Activated naive CD8-positive, alpha-beta T cell treated with anti-CD3 and anti-CD28 coated beads, Interleukin-2, amount 50 U/mL, for 16 hours (primary cell): ENCODE measurements at regions not wholly inside any gene's neighbourhood (a gene's known extent, or its start where the extent isn't known, plus 50 kb on each side); places are given as distances from the start of the nearest gene placed in this dataset.

Source experiments
- DNase-seq: peaks from one replicate; pipeline ENCODE4 v3.0.0-alpha.2; 2020; ENCODE audit warnings: low read depth, low spot score

DNA sequence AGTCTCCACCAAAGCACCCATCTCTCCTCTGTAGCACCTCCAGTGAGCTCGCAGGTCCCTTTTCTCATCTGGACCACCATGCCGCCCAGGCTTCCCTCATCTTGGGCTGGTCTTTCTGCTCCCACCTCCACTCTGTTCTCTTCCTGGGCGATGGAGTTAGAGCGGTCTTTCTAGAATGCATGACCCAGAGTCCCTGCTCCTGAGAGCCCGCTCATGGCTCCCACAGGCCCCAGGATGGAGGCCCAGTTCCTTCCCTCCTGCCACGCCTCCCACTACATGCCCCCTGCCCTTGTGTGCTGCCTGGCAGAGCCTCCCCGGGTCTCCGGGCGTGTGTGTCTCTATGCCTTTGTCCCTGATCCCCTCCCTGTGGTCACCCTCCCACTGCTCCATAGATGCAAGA, 100.7 kb upstream of the RTL1 start:
- DNase-seq: no peak

DNA sequence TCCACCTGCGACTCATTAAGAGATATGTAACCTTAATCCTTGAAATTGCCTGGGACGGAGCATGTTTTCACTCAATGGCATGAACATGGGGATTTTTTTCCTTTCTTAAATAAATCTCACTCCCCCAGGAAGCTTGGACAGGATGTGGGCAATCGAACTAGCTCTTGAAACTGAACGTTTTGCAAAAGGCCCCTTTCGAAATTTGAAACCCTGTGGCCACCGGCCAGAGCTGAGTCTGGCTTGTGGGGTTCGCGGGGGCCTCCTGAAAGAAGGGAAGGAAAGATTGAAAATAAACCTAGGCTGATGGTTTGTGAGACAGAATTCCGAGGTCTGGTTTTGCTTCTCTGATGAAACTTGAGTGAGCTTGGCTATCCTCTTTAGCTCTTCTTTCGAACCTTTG, 101.4 kb upstream of the RTL1 start:
- no peak for DNase-seq

DNA sequence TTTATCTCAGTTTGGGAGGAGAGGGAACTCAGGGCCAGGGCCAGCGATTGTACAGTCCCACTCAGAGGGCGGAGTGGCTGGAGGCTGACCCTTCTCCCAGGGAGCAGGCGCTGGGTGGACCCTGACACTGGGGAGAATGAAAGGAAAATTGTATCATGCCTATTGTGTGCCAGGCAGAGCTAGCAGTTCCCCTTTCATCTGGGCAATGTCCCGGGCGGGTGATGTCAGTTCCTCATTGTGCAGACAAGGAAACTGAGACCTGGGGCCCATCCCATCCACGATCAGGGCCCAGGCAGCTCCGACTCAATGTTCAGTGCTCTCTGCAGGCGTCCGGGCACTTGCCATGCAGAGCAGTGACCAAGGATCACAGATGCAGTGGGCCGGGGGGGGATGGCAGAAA, 101.9 kb upstream of the RTL1 start:
- no peak for DNase-seq

- DNase-seq: no peak
Measured at GRCh38 chr14:101006008-101006407, 102.5 kb upstream of the RTL1 start.

GRCh38 chr14:101007004-101007614, 103.6 kb upstream of the RTL1 start:
- no peak for DNase-seq

DNA sequence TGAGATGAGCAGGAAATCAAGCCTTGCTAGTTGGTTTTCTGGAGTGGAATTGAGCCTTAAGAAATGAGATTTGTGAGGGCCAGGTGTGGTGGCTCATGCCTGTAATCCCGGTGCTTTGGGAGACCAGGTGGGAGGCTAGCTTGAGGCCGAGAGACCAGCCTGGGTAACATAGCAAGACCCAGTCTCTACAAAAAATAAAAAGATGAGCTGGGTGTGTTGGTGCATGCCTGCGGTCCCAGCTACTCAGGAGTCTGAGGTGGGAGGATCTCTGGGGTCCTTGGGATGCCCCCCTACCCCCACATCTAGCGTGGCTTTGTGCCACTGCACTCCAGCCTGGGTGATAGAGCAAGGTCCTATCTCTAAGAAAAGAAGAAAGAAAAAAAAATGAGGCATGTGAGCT, 104.2 kb upstream of the RTL1 start:
- DNase-seq: no peak

DNA sequence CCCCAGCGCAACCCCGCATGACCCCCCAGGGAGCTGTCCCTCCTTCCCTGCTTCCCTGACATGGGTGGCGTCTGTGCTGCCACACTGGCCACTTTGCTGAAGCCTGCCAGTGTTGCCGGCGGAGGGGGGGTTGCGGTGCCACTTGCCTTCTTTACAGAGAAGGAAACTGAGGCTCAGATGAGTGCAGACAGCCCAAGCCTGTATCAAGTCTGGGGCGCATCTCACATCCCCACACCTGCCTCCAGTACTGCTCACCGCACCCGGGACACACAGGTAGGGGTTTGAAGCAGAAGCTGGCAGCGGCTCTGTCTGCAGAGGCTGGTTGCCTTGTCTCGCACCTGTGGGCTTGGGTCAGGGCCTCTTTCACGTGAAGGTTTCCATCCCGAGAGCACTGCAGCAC, 104.7 kb upstream of the RTL1 start:
- DNase-seq: no peak

DNA sequence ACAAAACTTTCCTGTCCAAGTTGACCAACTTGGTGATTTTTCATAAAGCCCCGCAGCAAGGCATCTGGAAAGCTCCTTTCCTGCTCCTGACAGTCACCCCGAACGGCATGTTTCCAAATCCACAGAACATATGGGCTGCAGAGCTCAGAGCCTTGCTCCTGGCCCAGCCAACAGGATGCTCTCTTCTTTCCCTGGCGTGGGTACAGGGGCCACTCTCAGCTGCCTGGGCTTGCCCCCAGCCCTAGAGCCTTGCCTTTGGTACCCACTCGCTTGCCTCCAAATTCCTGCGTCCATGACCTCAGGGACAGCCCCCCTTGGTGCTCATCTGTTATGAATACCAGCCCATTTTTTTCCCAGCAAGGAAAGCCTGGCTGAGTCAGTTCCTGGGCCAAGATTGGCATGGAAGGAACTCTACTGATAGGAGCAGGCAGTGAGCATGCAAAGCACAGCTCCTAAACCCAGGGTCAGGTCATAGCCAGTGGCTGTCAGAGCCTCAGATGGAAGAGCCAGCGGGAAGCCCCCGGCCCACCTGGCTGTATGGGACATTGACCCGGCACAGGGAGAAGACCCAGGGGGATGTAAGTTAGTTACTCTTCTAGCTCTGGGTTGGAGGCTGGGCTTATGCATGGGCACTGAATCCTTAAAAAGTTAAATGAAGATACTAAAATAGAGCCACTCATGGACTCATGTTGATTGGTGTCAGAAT, 105.3 kb upstream of the RTL1 start:
- no peak for DNase-seq

- no peak for DNase-seq
Measured at GRCh38 chr14:101009531-101009930, 106.0 kb upstream of the RTL1 start.

DNA sequence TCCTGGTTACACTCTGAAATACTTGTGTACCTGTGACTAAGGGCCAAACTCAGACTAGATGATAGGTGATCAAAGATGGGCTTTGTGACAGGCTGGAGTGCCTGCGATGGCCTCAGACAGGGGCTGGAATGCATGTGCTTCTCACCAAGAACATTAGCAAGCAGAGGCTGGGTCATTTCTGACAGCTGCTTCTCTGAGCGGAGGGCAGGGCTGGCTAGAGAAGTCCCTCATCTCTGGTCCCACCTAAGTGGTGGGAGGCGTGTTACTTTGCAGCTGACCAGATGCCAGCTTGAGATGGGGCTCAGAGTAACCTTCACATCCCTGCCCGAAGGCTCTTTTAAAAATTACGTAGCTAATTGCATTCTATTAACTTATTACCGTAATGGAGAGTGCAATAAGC, 106.8 kb upstream of the RTL1 start:
- no peak for DNase-seq

- DNase-seq: no peak
Measured at GRCh38 chr14:101010835-101011234, 107.3 kb upstream of the RTL1 start.

DNA sequence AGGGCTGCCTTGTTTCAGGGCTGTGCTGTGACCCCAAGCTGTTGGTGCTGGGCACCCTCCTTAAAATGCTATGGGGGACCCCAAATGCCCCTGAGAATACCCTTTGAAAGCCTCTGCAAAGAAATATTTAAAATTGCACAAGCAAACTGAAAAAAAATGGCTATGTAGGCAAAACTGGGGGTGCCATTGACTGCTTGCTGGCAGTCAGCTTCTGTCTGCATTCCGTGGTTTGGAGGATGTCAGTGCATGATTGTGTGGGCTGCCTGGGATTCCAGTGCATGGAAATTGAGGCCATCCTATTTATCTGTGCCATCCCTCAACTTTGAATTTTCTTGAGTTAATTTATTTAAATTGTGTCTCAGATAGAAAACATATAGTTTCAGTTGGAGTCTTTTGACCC, 113.7 kb upstream of the RTL1 start:
- no peak for DNase-seq

DNA sequence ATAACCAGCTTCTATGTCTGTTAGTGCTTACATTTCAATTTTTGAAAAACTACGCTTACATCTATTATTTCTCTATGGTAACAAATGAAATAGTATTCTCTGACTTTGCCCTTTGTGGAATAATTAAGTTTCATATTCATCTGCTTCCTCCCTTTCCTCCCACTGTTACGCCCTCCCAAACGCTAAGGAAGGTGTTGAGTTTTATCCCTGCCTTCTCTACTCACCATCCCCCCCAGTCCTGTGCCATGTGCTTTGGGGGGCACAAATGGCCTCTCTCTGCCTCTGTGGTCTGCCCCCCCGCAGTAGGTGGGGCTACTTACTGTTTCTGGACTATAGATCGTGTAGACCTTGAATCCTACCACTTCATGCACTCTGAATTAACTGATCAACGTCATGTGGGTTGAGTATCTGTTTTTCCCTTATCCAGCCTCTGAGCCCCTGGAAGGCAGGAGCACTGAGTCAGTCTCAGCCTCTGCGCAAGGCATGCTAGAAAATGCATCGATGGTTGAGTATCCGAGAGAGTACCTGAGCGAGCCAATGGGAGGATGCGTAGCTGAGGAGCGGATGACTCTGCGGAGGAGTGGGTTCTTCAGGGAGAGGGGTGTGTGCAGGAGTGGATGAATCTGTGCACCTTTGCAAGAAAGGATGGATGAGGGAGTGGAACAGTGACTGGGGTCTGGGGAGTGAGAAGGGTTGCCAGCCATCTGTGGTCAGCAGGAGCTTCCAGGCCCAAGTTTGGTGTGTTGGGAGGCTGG, 114.5 kb upstream of the RTL1 start:
- DNase-seq: no peak

DNA sequence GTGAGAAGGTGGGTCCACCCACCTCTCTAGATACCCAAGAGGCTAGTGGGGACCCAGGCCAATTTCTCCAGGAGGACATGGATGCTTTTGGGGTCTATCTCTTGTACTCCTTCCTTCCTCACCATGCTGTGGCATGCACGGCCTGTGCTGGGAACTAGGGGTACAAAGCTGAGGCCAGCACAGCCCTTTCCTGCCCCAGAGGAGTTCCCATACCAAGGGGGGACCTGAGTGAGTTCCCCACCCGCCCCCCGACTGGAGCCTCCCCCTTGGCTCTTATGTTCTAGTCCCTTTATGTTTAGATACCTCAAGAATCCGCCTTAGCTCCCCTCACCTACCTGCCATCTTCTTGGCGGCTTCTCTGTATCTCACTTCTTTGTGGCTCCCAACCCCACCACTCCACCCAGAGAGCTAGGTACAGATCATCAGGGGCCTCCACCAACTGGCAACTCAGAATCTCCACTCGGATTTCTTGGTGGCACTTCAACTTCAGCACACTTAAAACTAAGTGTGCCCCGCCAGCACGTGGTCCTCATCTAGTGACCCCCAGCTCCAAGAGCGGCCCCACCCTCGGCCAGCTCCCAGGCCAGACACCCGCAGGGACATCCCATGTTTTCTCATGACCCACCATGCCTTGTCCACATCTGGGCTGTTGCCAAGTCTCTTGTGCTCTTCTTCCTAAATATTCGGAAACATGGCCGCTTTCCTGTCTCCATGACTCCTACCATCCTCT, 115.2 kb upstream of the RTL1 start:
- no peak for DNase-seq

- no peak for DNase-seq
Measured at GRCh38 chr14:101019541-101019940, 116.0 kb upstream of the RTL1 start.

- no peak for DNase-seq
Measured at GRCh38 chr14:101019990-101020710, 116.6 kb upstream of the RTL1 start.

GRCh38 chr14:101020834-101021370, 117.4 kb upstream of the RTL1 start:
- no peak for DNase-seq

DNA sequence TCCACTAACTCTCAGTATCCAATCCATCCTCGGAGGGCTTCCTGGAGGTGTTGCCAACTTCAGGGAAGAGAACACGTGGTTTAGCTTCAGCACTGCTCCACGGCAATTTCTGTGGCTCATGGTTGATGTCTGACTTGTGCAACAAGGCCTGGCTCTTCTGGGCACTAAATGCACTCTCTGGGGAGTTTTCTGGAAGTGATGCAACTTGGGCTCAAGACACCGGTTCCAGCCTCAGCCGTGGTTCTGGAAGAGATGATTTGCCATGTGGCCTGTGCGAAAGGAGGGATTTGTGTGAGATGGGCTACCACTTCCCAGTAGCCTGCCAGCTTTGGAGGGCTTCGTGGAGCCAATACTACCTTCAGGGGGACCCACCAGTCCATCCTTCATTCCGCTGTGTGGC, 118.6 kb upstream of the RTL1 start:
- DNase-seq: no peak

DNA sequence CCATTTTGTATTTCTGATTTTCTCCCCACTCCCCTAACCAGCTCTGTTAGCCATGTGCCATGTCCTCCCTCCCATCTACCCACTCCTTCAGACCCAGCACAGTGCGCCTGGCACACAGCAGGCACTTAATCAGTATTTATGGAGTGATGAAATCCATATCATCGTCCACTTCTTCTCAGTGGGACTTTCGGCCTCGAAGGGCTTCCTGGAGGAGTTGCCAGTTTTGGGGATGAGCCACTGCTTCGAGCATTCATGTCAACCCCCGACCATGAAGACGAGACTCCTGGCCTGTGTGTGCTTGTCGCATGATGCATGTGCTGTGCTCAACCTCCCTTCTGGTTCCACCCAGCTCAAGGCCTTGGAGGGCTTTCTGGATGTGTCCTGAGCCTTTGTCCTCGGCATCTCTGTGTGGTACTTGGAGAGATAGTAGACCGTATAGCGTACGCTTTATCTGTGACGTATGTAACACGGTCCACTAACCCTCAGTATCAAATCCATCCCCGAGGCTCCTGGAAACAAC, 119.5 kb upstream of the RTL1 start:
- no peak for DNase-seq

DNA sequence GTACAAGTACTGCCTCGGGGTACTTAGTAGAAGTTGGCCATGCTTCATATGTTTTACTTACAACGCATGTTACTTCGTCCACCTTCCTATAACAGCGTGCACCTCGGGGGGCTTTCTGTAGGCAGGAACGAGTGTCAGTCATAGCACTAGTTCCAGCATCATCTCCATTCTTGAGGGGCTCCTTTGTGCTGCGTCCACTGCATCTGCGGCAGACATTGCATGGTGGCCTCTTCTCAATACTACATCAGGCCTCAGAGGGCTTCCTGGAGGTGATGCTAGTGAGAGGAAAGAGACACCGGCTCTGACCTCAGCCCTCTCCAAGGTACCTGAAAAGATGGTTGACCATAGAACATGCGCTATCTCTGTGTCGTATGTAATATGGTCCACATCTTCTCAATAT, 121.2 kb upstream of the RTL1 start:
- no peak for DNase-seq

DNA sequence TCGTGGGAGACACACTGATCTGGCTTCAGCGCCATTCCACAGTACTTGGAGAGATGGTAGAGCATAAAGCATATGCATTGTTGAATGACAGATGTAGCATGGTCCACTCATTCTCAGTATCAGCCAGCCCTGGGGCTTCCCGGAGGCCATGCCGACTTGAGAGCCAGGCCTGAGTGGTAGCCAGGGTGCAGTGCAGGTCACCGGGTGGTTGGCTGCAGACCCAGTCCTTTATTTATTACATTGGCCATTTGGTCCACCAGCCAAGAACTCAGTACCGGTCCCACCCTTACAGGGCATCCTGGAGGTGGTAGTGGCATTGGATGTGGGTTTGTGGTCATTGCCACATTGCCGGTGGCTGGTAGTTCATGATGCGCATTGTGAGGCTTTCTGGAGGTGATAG, 121.6 kb upstream of the RTL1 start:
- no peak for DNase-seq
